Vagina (tissue), 2 donors: ENCODE measurements at regions not wholly inside any gene's neighbourhood (a gene's known extent, or its start where the extent isn't known, plus 50 kb on each side); places are given as distances from the start of the nearest gene placed in this dataset.

Experiments
- DNase-seq, 2 donors: peaks; one replicate each; pipeline ENCODE4 v3.0.0-alpha.2; 2017; ENCODE audit errors: extremely low spot score in 2 of 2
- H3K27ac ChIP-seq: fragments of 200-600 bp; sonication (generic); one replicate; pipeline ENCODE4 v1.5.1; 2019
- H3K27me3 ChIP-seq: fragments of 200-600 bp; sonication (generic); one replicate; pipeline ENCODE4 v1.5.1; 2019
- H3K36me3 ChIP-seq, 2 donors: fragments of 200-600 bp; sonication (generic); one replicate each; pipeline ENCODE4 v1.5.1; 2017 to 2019
- H3K4me1 ChIP-seq: fragments of 200-600 bp; sonication (generic); one replicate; pipeline ENCODE4 v1.5.1; 2019
- H3K4me3 ChIP-seq, 2 donors: fragments of 200-600 bp; sonication (generic); 1 replicate in 1 of 2; 2 replicates in 1 of 2; pipeline ENCODE4 v1.5.1; 2016 to 2019
- H3K9me3 ChIP-seq: fragments of 200-600 bp; sonication (generic); one replicate; pipeline ENCODE4 v1.5.1; 2019
- POLR2A ChIP-seq, 2 donors: fragments of 450-650 bp; IDR thresholded peaks; one replicate each; pipeline ENCODE4 v1.6.1; 2017; ENCODE audit warnings: antibody characterized with exemption in 2 of 2, mild to moderate bottlenecking in 2 of 2, moderate library complexity in 2 of 2
- POLR2AphosphoS5 ChIP-seq, 2 donors: sonication (generic); formaldehyde crosslinking; IDR thresholded peaks; one replicate each; pipeline ENCODE4 v1.9.0; 2017; ENCODE audit warnings: antibody characterized with exemption in 2 of 2, mild to moderate bottlenecking in 2 of 2, low read depth in 1 of 2; ENCODE audit not compliant: insufficient read depth in 1 of 2
- intact Hi-C: fragments of 100-400 bp; cut with DNase I; formaldehyde crosslinking; loops from one replicate; pipeline ENCODE4 v1.15.1; 2023
- TF ChIP-seq, protein P1 (sequence below), 3 experiments: fragments of 450-650 bp in 2 of 3; fragments of 200-600 bp in 1 of 3; sonication (generic) in 1 of 3; IDR thresholded peaks; one replicate each; pipeline ENCODE4 v1.5.1; 2017 to 2019; ENCODE audit warnings: antibody characterized with exemption in 3 of 3, mild to moderate bottlenecking in 2 of 3, moderate library complexity in 2 of 3

DNA sequence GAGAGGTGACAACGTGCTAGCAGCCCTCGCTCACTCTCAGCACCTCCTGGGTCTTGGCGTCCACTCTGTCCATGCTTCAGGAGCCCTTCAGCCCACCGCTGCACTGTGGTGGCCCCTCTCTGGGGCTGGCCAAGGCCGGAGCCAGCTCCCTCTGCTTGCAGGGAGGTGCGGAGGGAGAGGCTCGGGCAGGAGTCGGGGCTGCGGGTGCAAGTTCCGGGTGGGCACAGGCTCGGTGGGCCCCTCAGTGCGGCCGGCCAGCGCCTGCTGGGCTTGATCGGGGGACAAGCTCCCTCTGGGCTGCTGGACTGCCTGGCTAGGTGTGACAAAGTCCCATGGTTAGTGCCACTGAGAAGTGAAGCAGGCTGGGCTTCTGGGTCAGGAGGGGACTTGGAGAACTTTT, 245.8 kb downstream of the JRKL start:
- DNase-seq, result no peak
- no peaks in the 10 kb centered on the region for H3K36me3 ChIP-seq
- no peak for TF ChIP-seq POLR2AphosphoS5 (IDR thresholded peaks at IDR 0.05; ENCODE audit: insufficient read depth in 1 of 2, low read depth in 1 of 2)
- TF ChIP-seq, protein P1, sequence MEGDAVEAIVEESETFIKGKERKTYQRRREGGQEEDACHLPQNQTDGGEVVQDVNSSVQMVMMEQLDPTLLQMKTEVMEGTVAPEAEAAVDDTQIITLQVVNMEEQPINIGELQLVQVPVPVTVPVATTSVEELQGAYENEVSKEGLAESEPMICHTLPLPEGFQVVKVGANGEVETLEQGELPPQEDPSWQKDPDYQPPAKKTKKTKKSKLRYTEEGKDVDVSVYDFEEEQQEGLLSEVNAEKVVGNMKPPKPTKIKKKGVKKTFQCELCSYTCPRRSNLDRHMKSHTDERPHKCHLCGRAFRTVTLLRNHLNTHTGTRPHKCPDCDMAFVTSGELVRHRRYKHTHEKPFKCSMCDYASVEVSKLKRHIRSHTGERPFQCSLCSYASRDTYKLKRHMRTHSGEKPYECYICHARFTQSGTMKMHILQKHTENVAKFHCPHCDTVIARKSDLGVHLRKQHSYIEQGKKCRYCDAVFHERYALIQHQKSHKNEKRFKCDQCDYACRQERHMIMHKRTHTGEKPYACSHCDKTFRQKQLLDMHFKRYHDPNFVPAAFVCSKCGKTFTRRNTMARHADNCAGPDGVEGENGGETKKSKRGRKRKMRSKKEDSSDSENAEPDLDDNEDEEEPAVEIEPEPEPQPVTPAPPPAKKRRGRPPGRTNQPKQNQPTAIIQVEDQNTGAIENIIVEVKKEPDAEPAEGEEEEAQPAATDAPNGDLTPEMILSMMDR (IDR thresholded peaks at IDR 0.05), result no peak
- TF ChIP-seq POLR2A (IDR thresholded peaks at IDR 0.05), result no peak
- no peaks in the 10 kb centered on the region for H3K4me1 ChIP-seq
- no peaks in the 10 kb centered on the region for H3K9me3 ChIP-seq
- H3K27ac ChIP-seq, result no peak overlapping the region
- H3K4me3 ChIP-seq, result no peak overlapping the region
- no peaks in the 10 kb centered on the region for H3K27me3 ChIP-seq
- intact Hi-C loops, result no loop called here

DNA sequence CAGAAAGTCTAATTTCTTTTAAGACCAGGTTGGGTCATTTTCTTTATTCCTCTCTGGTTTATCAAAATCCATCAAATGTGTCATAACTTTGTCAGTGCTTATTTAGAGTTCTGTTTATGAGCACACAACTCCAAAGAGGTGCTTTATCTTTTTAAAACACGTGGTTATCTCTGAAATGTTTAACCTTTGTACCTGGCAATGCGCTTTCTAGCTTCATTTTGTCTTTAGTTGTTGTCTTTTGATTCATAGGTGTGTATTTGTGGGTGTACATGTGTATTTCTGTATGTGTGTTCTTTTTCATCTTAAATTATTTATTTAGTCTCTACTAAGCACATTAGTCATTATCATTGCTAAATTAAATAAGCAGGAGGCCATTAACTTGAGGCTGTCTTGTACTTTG, 251.4 kb downstream of the JRKL start:
- Histone ChIP-seq H3K4me1 (no peaks in the 10 kb centered on the region), H3K4me3 (no peak overlapping the region), H3K36me3 (no peaks in the 10 kb centered on the region), H3K27ac (no peak overlapping the region), H3K9me3 (no peaks in the 10 kb centered on the region), H3K27me3 (no peaks in the 10 kb centered on the region)
- TF ChIP-seq POLR2AphosphoS5 (IDR thresholded peaks at IDR 0.05; ENCODE audit: insufficient read depth in 1 of 2, low read depth in 1 of 2) (no peak), POLR2A (IDR thresholded peaks at IDR 0.05) (no peak)
- TF ChIP-seq, protein P1 (IDR thresholded peaks at IDR 0.05), result no peak
- no peak for DNase-seq
- intact Hi-C loops, result no loop called here

DNA sequence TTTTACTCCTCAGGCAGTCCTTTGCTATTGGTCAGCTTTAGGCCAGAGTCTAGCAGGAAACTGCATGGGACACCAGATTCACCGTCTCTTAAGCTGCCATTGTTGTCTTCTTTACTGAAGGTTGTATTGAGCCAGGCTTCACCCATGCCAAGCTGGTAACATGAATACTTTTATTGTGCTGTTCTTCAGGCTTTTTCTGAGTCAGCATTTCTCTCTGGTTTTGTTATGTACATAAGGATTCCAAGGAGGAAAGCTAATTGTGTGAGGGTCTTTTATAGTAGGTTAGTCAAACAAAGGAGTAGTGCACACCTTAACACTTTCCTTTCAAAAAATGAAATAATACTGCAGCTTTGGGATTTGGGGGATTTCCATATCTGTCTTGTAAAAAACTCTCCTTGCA, 252.8 kb downstream of the JRKL start:
- H3K27me3 ChIP-seq, result no peaks in the 10 kb centered on the region
- no peaks in the 10 kb centered on the region for H3K36me3 ChIP-seq
- no peaks in the 10 kb centered on the region for H3K4me1 ChIP-seq
- no peaks in the 10 kb centered on the region for H3K9me3 ChIP-seq
- H3K4me3 ChIP-seq, result no peak overlapping the region
- no peak overlapping the region for H3K27ac ChIP-seq
- intact Hi-C loops, result no loop called here
- no peak for TF ChIP-seq POLR2A (IDR thresholded peaks at IDR 0.05)
- TF ChIP-seq, protein P1 (IDR thresholded peaks at IDR 0.05), result no peak
- TF ChIP-seq POLR2AphosphoS5 (IDR thresholded peaks at IDR 0.05; ENCODE audit: insufficient read depth in 1 of 2, low read depth in 1 of 2), result no peak
- no peak for DNase-seq

DNA sequence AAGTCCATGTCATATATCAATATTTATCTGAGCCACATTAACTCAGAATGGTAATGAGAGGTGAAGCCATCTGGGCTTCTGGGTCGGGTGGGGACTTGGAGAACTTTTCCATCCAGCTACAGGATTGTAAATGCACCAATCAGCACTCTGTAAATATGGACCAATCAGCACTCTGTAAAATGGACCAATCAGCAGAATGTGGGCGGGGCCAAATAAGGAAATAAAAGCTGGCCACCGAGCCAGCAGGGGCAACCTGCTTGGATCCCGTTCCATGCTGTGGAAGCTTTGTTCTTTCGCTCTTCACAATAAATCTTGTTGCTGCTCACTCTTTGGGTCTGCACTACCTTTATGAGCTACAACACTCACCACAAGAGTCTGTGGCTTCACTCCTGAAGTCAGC, 253.4 kb downstream of the JRKL start:
- Histone ChIP-seq H3K27ac (no peak overlapping the region), H3K4me3 (no peak overlapping the region), H3K36me3 (no peaks in the 10 kb centered on the region), H3K4me1 (no peaks in the 10 kb centered on the region), H3K27me3 (no peaks in the 10 kb centered on the region), H3K9me3 (no peaks in the 10 kb centered on the region)
- no peak for TF ChIP-seq POLR2A (IDR thresholded peaks at IDR 0.05)
- TF ChIP-seq POLR2AphosphoS5 (IDR thresholded peaks at IDR 0.05; ENCODE audit: insufficient read depth in 1 of 2, low read depth in 1 of 2), result no peak
- TF ChIP-seq, protein P1 (IDR thresholded peaks at IDR 0.05), result no peak
- no peak for DNase-seq
- intact Hi-C loops, result no loop called here

DNA sequence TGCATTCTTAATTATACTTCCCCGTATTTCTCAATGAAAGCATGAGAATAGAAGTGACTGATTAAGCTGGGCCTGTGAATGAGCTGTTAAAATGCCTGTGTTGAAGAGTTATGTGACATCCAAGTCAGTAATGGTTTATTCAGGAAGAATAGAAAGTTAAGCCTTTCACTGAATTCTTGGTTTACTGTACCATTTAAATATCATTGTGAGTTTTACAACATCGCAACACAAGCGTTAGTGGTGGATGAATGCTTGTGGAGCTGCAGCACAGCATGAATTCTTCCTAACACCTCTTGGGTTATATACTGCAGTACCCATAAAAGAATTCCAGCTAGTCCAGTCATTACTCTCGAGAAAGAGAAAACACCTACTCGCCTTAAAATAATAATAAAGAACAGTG, 257.8 kb downstream of the JRKL start:
- Histone ChIP-seq H3K9me3 (no peaks in the 10 kb centered on the region), H3K36me3 (no peaks in the 10 kb centered on the region), H3K4me3 (no peak overlapping the region), H3K27me3 (no peaks in the 10 kb centered on the region), H3K27ac (no peak overlapping the region), H3K4me1 (no peaks in the 10 kb centered on the region)
- TF ChIP-seq POLR2A (IDR thresholded peaks at IDR 0.05) (no peak), POLR2AphosphoS5 (IDR thresholded peaks at IDR 0.05; ENCODE audit: insufficient read depth in 1 of 2, low read depth in 1 of 2) (no peak)
- TF ChIP-seq, protein P1 (IDR thresholded peaks at IDR 0.05), result no peak
- intact Hi-C loops, result no loop called here
- DNase-seq, result no peak
